ENCODE measurements at regions not wholly inside any gene's neighbourhood (a gene's known extent, or its start where the extent isn't known, plus 50 kb on each side); places are given as distances from the start of the nearest gene placed in this dataset.

GRCh38 chr7:46619723-46620310 is 698.7 kb upstream of the IGFBP3 start:
- no peak for DNase-seq (ENCODE audit: low read depth)
- no peak for TF ChIP-seq CTCF (IDR thresholded peaks at IDR 0.05; ENCODE audit: insufficient read depth, low read depth, low read length)
- POLR2A ChIA-PET = no interaction called here
- Histone ChIP-seq H3K36me3 (ENCODE audit: control insufficient read depth, insufficient read depth, low read length) (no peaks in the 10 kb centered on the region), H3K4me3 (ENCODE audit: low read depth, low read length) (no peak overlapping the region), H3K27me3 (ENCODE audit: control insufficient read depth, insufficient read depth, low read length) (no peaks in the 10 kb centered on the region)
- CTCF ChIA-PET = no interaction called here

- DNase-seq (ENCODE audit: low read depth) = no peak
- CTCF ChIA-PET = no interaction called here
These were observed 695.6 kb upstream of the IGFBP3 start for GRCh38 chr7:46616636-46617035.

GRCh38 chr7:46613551-46613950 is 692.5 kb upstream of the IGFBP3 start:
- no peaks in the 10 kb centered on the region for H3K36me3 ChIP-seq (ENCODE audit: control insufficient read depth, insufficient read depth, low read length)
- no peak overlapping the region for H3K4me3 ChIP-seq (ENCODE audit: low read depth, low read length)
- POLR2A ChIA-PET = no interaction called here
- CTCF ChIA-PET = no interaction called here
- TF ChIP-seq CTCF (IDR thresholded peaks at IDR 0.05; ENCODE audit: insufficient read depth, low read depth, low read length) = no peak
- no peak for DNase-seq (ENCODE audit: low read depth)
- H3K27me3 ChIP-seq (ENCODE audit: control insufficient read depth, insufficient read depth, low read length) = no peaks in the 10 kb centered on the region

More at GRCh38 chr7:46616636-46617035, 695.6 kb upstream of the IGFBP3 start:
- no peaks in the 10 kb centered on the region for H3K27me3 ChIP-seq (ENCODE audit: control insufficient read depth, insufficient read depth, low read length)
- no peak overlapping the region for H3K4me3 ChIP-seq (ENCODE audit: low read depth, low read length)
- POLR2A ChIA-PET = interaction anchor here (0.6 kb wide), 1 partner anchor 232 kb away, joined by 5 read pairs; no protein-coding TSS in a partner anchor
- no peaks in the 10 kb centered on the region for H3K36me3 ChIP-seq (ENCODE audit: control insufficient read depth, insufficient read depth, low read length)
- no peak for TF ChIP-seq CTCF (IDR thresholded peaks at IDR 0.05; ENCODE audit: insufficient read depth, low read depth, low read length)

- Histone ChIP-seq H3K27me3 (ENCODE audit: control insufficient read depth, insufficient read depth, low read length) (no peaks in the 10 kb centered on the region), H3K36me3 (ENCODE audit: control insufficient read depth, insufficient read depth, low read length) (no peaks in the 10 kb centered on the region), H3K4me3 (ENCODE audit: low read depth, low read length) (no peak overlapping the region)
- CTCF ChIA-PET = interaction anchor here (1.4 kb wide), 1 partner anchor 9 kb away, joined by 3 read pairs; no protein-coding TSS in a partner anchor
- POLR2A ChIA-PET = no interaction called here
- TF ChIP-seq CTCF (IDR thresholded peaks at IDR 0.05; ENCODE audit: insufficient read depth, low read depth, low read length) = no peak
- no peak for DNase-seq (ENCODE audit: low read depth)
These were observed 692.0 kb upstream of the IGFBP3 start for GRCh38 chr7:46613116-46613515.

- Histone ChIP-seq H3K27me3 (ENCODE audit: control insufficient read depth, insufficient read depth, low read length) (no peaks in the 10 kb centered on the region), H3K4me3 (ENCODE audit: low read depth, low read length) (no peak overlapping the region), H3K36me3 (ENCODE audit: control insufficient read depth, insufficient read depth, low read length) (no peaks in the 10 kb centered on the region)
- ChIA-PET POLR2A (no interaction called here), CTCF (no interaction called here)
- DNase-seq (ENCODE audit: low read depth) = no peak
- TF ChIP-seq CTCF (IDR thresholded peaks at IDR 0.05; ENCODE audit: insufficient read depth, low read depth, low read length) = no peak
These were observed 690.4 kb upstream of the IGFBP3 start for GRCh38 chr7:46611508-46611907.
